Esophagus mucosa (tissue), 1 donor: ENCODE measurements at regions not wholly inside any gene's neighbourhood (a gene's known extent, or its start where the extent isn't known, plus 50 kb on each side); places are given as distances from the start of the nearest gene placed in this dataset.
A peak's percentile ranks its signal among the peaks of the same experiment; 100 is the strongest.

Experiments
- ATAC-seq: fragments of 200-7000 bp; cut with Tn5 transposase; one replicate; pipeline ENCODE4 v1.9.1; 2020
- donor health status: DM: yes; HTN: yes; CAD: no.

- no peak for ATAC-seq
These were observed 60.0 kb upstream of the SMAD3 start for GRCh38 chr15:67005294-67005996.

GRCh38 chr15:67006083-67007065 is 59.0 kb upstream of the SMAD3 start:
- no peak for ATAC-seq

- no peak for ATAC-seq
These were observed 55.5 kb upstream of the SMAD3 start for GRCh38 chr15:67009576-67010569.

- ATAC-seq: no peak
These were observed 54.3 kb upstream of the SMAD3 start for GRCh38 chr15:67010898-67011616.

GRCh38 chr15:67011617-67012005 is 53.8 kb upstream of the SMAD3 start:
- no peak for ATAC-seq

- peak; percentile 70 for ATAC-seq
These were observed 51.7 kb upstream of the SMAD3 start for GRCh38 chr15:67013696-67014095.
